Suppressor macrophage treated with lipopolysaccharide for 4 hours (primary cell): ENCODE measurements at regions not wholly inside any gene's neighbourhood (a gene's known extent, or its start where the extent isn't known, plus 50 kb on each side); places are given as distances from the start of the nearest gene placed in this dataset.
"Not testable (repeated sequence)": the region's sequence is repeated elsewhere in the genome, so short reads cannot be mapped to it uniquely, and the experiment has no call there.

Source experiments
- DNase-seq: peaks from one replicate; pipeline ENCODE4 v3.0.0-alpha.2; 2020

- no peak for DNase-seq
Observed at GRCh38 chr7:34497153-34497777, 160.8 kb upstream of the NPSR1 start.

GRCh38 chr7:34501156-34501555 is 156.9 kb upstream of the NPSR1 start:
- DNase-seq: no peak

- DNase-seq: no peak
Observed at GRCh38 chr7:34507191-34507590, 150.8 kb upstream of the NPSR1 start.

GRCh38 chr7:34523226-34523918 is 134.6 kb upstream of the NPSR1 start:
- no peak for DNase-seq

GRCh38 chr7:34530259-34530658 is 127.8 kb upstream of the NPSR1 start:
- DNase-seq: no peak

GRCh38 chr7:34539003-34539402 is 119.0 kb upstream of the NPSR1 start:
- DNase-seq: no peak

- DNase-seq: no peak
Observed at GRCh38 chr7:34544621-34545020, 113.4 kb upstream of the NPSR1 start.

- no peak for DNase-seq
Observed at GRCh38 chr7:34550996-34551395, 107.0 kb upstream of the NPSR1 start.

GRCh38 chr7:34552502-34552901 is 105.5 kb upstream of the NPSR1 start:
- DNase-seq: no peak

- DNase-seq: no peak
Observed at GRCh38 chr7:34558022-34558421, 100.0 kb upstream of the NPSR1 start.

- DNase-seq: no peak
Observed at GRCh38 chr7:34564091-34564490, 93.9 kb upstream of the NPSR1 start.

GRCh38 chr7:34567906-34568305 is 90.1 kb upstream of the NPSR1 start:
- peak; percentile 9 for DNase-seq

GRCh38 chr7:34569975-34570699 is 87.9 kb upstream of the NPSR1 start:
- no peak for DNase-seq

GRCh38 chr7:34575006-34575405 is 83.0 kb upstream of the NPSR1 start:
- DNase-seq: no peak

- DNase-seq: not testable (repeated sequence)
Observed at GRCh38 chr7:34577934-34578333, 80.1 kb upstream of the NPSR1 start.

GRCh38 chr7:34581698-34582097 is 76.3 kb upstream of the NPSR1 start:
- DNase-seq: not testable (repeated sequence)

GRCh38 chr7:34584526-34584925 is 73.5 kb upstream of the NPSR1 start:
- no peak for DNase-seq

- DNase-seq: no peak
Observed at GRCh38 chr7:34596887-34597286, 61.1 kb upstream of the NPSR1 start.

- no peak for DNase-seq
Observed at GRCh38 chr7:34603711-34604444, 54.1 kb upstream of the NPSR1 start.
